Left lung (tissue), 4 donors: ENCODE measurements at regions not wholly inside any gene's neighbourhood (a gene's known extent, or its start where the extent isn't known, plus 50 kb on each side); places are given as distances from the start of the nearest gene placed in this dataset.
"Not testable (repeated sequence)": the region's sequence is repeated elsewhere in the genome, so short reads cannot be mapped to it uniquely, and the experiment has no call there.

Experiments used
- ATAC-seq: fragments of 200-7000 bp; cut with Tn5 transposase; one replicate; pipeline ENCODE4 v1.9.1; 2020; ENCODE audit warnings: moderate library complexity
- DNase-seq, 4 donors: peaks; one replicate each; pipeline ENCODE4 v3.0.0-alpha.2; 2013 to 2020
- H3K27ac ChIP-seq, 2 donors: fragments of 200-600 bp; sonication (generic) in 1 of 2; one replicate each; pipeline versions ENCODE4 v1.5.0 to v1.8.0; 2020 to 2021
- H3K27me3 ChIP-seq, 2 donors: fragments of 200-600 bp; sonication (generic) in 1 of 2; one replicate each; pipeline versions ENCODE4 v1.5.0 to v1.8.0; 2020 to 2021
- H3K36me3 ChIP-seq, 2 donors: fragments of 200-600 bp; sonication (generic) in 1 of 2; one replicate each; pipeline versions ENCODE4 v1.5.0 to v1.8.0; 2020 to 2021
- H3K4me1 ChIP-seq, 2 donors: fragments of 200-600 bp; one replicate each; pipeline ENCODE4 v1.8.0; 2021
- H3K4me3 ChIP-seq, 2 donors: fragments of 200-600 bp; sonication (generic) in 1 of 2; one replicate each; pipeline versions ENCODE4 v1.5.0 to v1.8.0; 2020 to 2021; ENCODE audit warnings: mild to moderate bottlenecking in 1 of 2
- H3K9me3 ChIP-seq, 2 donors: fragments of 200-600 bp; sonication (generic) in 1 of 2; one replicate each; pipeline versions ENCODE4 v1.5.0 to v1.8.0; 2020 to 2021
- intact Hi-C, 2 donors: fragments of 100-400 bp; cut with DNase I; formaldehyde crosslinking; loops; one replicate each; pipeline versions ENCODE4 v1.11.2 to v1.14.2; 2022
- TF ChIP-seq, protein P1 (sequence below), 2 donors: fragments of 200-600 bp; sonication (generic) in 1 of 2; IDR thresholded peaks; one replicate each; pipeline versions ENCODE4 v1.5.0 to v1.8.0; 2021; ENCODE audit warnings: antibody characterized with exemption in 2 of 2
- donor health status: DM: no; HTN: yes; CAD: no.
- donor health status: DM: no; HTN: no; CAD: no.

DNA sequence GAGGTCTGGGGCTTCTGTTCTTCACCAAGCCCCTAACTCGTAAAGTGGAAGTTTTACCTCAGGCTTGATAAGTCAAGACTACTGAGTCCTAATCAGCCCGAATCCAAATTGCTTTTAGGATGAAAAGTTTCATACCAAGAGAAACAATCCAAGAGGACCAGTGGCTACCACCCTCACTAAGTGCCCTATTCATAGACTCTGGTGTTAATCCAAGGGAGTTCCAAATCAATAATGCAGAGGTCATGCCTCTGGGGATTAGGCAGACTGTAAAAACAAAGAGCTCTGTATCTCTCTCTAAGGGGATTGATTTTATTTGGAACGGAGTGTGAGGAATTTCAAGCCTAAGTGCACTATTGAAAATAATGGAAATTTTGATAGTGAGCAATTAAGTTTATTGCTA lies 76.3 kb upstream of the LMNTD1 start:
- Histone ChIP-seq H3K9me3 (no peaks in the 10 kb centered on the region), H3K27me3 (no peaks in the 10 kb centered on the region), H3K4me3 (no peak overlapping the region), H3K27ac (no peak overlapping the region), H3K4me1 (no peaks in the 10 kb centered on the region), H3K36me3 (no peaks in the 10 kb centered on the region)
- ATAC-seq (no peak), DNase-seq (no peak)
- intact Hi-C loops, result no loop called here
- TF ChIP-seq, protein P1, sequence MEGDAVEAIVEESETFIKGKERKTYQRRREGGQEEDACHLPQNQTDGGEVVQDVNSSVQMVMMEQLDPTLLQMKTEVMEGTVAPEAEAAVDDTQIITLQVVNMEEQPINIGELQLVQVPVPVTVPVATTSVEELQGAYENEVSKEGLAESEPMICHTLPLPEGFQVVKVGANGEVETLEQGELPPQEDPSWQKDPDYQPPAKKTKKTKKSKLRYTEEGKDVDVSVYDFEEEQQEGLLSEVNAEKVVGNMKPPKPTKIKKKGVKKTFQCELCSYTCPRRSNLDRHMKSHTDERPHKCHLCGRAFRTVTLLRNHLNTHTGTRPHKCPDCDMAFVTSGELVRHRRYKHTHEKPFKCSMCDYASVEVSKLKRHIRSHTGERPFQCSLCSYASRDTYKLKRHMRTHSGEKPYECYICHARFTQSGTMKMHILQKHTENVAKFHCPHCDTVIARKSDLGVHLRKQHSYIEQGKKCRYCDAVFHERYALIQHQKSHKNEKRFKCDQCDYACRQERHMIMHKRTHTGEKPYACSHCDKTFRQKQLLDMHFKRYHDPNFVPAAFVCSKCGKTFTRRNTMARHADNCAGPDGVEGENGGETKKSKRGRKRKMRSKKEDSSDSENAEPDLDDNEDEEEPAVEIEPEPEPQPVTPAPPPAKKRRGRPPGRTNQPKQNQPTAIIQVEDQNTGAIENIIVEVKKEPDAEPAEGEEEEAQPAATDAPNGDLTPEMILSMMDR (IDR thresholded peaks at IDR 0.05), result no peak

DNA sequence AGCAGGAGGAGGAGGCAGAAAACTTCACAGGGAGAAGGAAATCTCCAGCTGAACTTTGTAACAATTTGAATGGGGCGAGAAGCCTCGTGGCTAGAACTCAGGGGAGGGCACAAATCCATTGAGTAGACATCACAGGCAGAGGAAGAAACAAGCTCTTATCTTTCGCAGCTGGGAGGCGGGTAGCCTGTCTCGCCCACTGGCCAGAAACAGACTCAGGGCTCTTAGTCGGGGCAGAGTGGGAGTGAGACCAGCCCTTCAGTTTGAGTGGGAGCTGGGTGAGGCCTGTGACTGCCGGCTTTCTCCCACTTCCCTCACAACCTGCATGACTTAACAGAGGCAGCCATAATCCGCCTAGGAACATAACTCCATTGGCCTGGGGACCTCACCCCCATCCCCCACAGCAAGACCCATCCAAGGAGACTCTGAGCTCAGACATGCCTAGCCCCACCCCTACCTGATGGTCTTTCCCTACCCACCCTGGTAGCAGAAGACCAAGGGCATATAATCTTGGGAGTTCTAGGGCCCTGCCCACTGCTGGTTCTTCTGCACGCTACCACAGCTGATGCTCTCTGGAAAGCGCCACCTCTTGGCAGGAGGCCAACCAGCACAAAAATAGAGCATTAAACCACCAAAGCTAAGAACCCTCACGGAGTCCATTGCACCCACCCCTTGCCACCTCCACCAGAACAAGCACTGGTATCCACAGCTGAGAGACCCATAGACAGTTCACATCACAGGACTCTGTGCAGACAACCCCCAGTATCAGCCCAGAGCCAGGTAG lies 77.8 kb upstream of the LMNTD1 start:
- H3K27me3 ChIP-seq, H3K9me3 ChIP-seq, H3K4me1 ChIP-seq, H3K27ac ChIP-seq, intact Hi-C loops, DNase-seq, ATAC-seq, H3K36me3 ChIP-seq, H3K4me3 ChIP-seq: not testable (repeated sequence)

DNA sequence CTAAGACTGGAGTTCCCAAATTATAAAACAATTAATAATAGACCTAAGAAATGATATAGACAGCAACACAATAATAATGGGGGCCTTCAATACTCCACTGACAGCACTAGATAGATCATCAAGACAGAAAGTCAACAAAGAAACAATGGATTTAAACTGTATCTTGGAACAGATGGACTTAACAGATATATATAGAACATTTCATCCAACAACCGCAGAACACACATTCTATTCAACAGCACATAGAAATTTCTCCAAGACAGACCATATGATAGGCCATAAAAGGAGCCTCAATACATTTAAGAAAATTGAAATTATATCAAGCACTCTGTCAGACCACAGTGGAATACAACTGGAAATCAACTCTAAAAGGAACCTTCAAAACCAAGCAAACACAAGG lies 80.1 kb upstream of the LMNTD1 start:
- H3K27me3 ChIP-seq, H3K4me1 ChIP-seq, H3K4me3 ChIP-seq, intact Hi-C loops, DNase-seq, H3K36me3 ChIP-seq, ATAC-seq, H3K9me3 ChIP-seq, H3K27ac ChIP-seq: not testable (repeated sequence)

DNA sequence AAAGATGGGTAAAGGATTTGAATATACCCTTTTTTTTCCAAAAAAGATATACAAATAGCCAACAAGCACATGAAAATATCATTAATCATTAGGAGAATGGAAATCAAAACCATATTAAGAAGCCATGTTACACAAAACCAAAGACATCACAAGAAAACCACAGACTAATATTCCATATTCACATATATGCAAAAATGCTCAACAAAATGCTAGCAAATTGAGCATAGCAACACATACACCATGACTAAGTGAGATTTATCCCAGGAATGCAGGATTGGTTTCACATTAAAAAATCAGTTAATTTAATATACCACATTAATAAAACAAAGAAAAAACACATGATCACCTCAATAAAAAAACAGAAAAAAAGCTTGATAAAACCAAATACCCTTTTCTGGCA lies 84.7 kb upstream of the LMNTD1 start:
- no peaks in the 10 kb centered on the region for H3K9me3 ChIP-seq
- TF ChIP-seq, protein P1 (IDR thresholded peaks at IDR 0.05), result no peak
- no peaks in the 10 kb centered on the region for H3K36me3 ChIP-seq
- ATAC-seq (no peak), DNase-seq (no peak)
- intact Hi-C loops, result no loop called here
- no peaks in the 10 kb centered on the region for H3K27me3 ChIP-seq
- no peak overlapping the region for H3K27ac ChIP-seq
- no peaks in the 10 kb centered on the region for H3K4me1 ChIP-seq
- no peak overlapping the region for H3K4me3 ChIP-seq

DNA sequence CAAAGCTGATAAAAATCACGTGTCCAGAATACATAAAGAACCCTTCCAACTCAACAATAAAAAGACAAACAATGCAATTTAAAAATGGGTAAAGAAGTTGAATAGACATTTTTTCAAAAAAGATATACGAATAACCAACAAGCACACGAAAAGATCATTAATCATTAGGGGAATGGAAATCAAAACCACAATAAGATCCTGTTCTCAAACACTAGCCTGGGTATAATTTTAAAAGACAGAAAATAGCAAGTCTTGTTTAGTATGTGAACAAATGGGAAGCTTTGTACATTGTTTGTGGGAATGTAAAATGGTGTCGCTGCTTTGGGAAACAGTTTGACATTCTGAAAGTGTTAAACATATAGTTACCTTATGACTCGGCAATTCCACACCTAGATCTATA lies 86.3 kb upstream of the LMNTD1 start:
- no peaks in the 10 kb centered on the region for H3K9me3 ChIP-seq
- H3K4me3 ChIP-seq, result no peak overlapping the region
- H3K36me3 ChIP-seq, result no peaks in the 10 kb centered on the region
- H3K4me1 ChIP-seq, result no peaks in the 10 kb centered on the region
- ATAC-seq (no peak), DNase-seq (no peak)
- TF ChIP-seq, protein P1 (IDR thresholded peaks at IDR 0.05), result no peak
- intact Hi-C loops, result no loop called here
- no peak overlapping the region for H3K27ac ChIP-seq
- no peaks in the 10 kb centered on the region for H3K27me3 ChIP-seq

DNA sequence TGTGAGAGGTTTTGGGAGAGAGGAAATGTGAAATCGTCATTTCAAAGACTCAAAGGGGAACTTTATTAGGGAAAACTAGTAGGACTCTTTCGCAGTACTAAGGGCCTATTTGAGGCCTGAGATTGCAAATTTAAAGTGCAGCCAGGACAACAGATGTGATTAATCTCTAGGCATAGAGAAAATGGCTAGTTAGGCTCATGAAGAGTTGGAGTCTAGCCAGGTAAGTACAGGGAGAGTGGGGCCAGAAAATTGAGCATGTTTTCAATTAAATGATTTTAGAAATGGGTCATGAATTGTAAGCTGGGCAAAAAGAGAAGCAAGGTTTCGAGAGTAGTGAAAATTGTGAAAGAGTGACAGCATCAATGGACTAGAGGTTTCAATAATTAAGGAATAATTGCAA lies 91.9 kb upstream of the LMNTD1 start:
- intact Hi-C loops, result no loop called here
- ATAC-seq, result no peak
- TF ChIP-seq, protein P1 (IDR thresholded peaks at IDR 0.05), result no peak
- Histone ChIP-seq H3K4me1 (no peaks in the 10 kb centered on the region), H3K27ac (no peak overlapping the region), H3K9me3 (no peaks in the 10 kb centered on the region), H3K4me3 (no peak overlapping the region), H3K36me3 (no peaks in the 10 kb centered on the region), H3K27me3 (no peaks in the 10 kb centered on the region)
- no peak for DNase-seq
